HEK293 (cell line): ENCODE measurements at regions not wholly inside any gene's neighbourhood (a gene's known extent, or its start where the extent isn't known, plus 50 kb on each side); places are given as distances from the start of the nearest gene placed in this dataset.

Source experiments
- CTCF ChIA-PET: fragments of 350-600 bp; formaldehyde crosslinking; extraction: SDS; loops from one replicate; lab custom pipeline; 2021; ENCODE audit warnings: antibody characterized with exemption; lab: Yijun Ruan, JAX
- POLR2A ChIA-PET: fragments of 300-600 bp; formaldehyde crosslinking; extraction: SDS; loops from one replicate; lab custom pipeline; 2020; ENCODE audit warnings: antibody characterized with exemption, inconsistent platforms; lab: Yijun Ruan, JAX
- H3K27ac ChIP-seq: fragments of 200-500 bp; sonication (Bioruptor generic); 2 replicates; pipeline ENCODE4 v1.5.1; 2014; ENCODE audit warnings: low read depth, low read length, control low read depth, inconsistent platforms; ENCODE audit errors: extremely low read depth
- H3K36me3 ChIP-seq, 2 experiments: fragments of 200-500 bp in 1 of 2; sonication (Bioruptor generic) in 1 of 2; 1 replicate in 1 of 2; 2 replicates in 1 of 2; pipeline ENCODE4 v1.5.1; 2014 to 2017; ENCODE audit warnings: inconsistent platforms in 2 of 2, low read length in 2 of 2; ENCODE audit not compliant: control insufficient read depth in 2 of 2, insufficient read depth in 1 of 2
- H3K4me1 ChIP-seq: fragments of 200-500 bp; sonication (Bioruptor generic); 2 replicates; pipeline ENCODE4 v1.5.1; 2014; ENCODE audit warnings: mild to moderate bottlenecking, low read length, inconsistent platforms; ENCODE audit not compliant: control insufficient read depth, insufficient read depth
- H3K4me3 ChIP-seq: 2 replicates; pipeline ENCODE4 v1.5.1; 2011; ENCODE audit warnings: low read depth, mild to moderate bottlenecking, control low read depth, low read length, moderate library complexity
- H3K9me3 ChIP-seq: fragments of 200-500 bp; sonication (Bioruptor generic); 2 replicates; pipeline ENCODE4 v1.5.1; 2014; ENCODE audit warnings: low read depth, low read length, inconsistent platforms; ENCODE audit not compliant: control insufficient read depth, insufficient read depth
- EGR2 ChIP-seq: fragments of 450-650 bp; formaldehyde crosslinking; IDR thresholded peaks from 2 replicates; pipeline ENCODE4 v1.5.1; 2016; ENCODE audit warnings: low read depth, missing biosample characterization, missing genetic modification characterization
- OSR2 ChIP-seq: fragments of 450-650 bp; formaldehyde crosslinking; IDR thresholded peaks from 2 replicates; pipeline ENCODE4 v1.5.1; 2016; ENCODE audit warnings: missing biosample characterization, missing genetic modification characterization
- OVOL3 ChIP-seq: fragments of 450-650 bp; formaldehyde crosslinking; IDR thresholded peaks from 2 replicates; pipeline ENCODE4 v1.5.1; 2016; ENCODE audit warnings: missing biosample characterization, missing genetic modification characterization
- PRDM1 ChIP-seq: fragments of 450-650 bp; formaldehyde crosslinking; IDR thresholded peaks from 2 replicates; pipeline ENCODE4; 2016; ENCODE audit warnings: missing biosample characterization, missing genetic modification characterization
- RBAK ChIP-seq: fragments of 450-650 bp; formaldehyde crosslinking; IDR thresholded peaks from 2 replicates; pipeline ENCODE4 v1.5.1; 2016; ENCODE audit warnings: missing biosample characterization, missing genetic modification characterization
- REPIN1 ChIP-seq: fragments of 450-650 bp; formaldehyde crosslinking; IDR thresholded peaks from 2 replicates; pipeline ENCODE4 v1.5.1; 2017; ENCODE audit warnings: missing biosample characterization, missing genetic modification characterization, low read depth
- TCF7L2 ChIP-seq: IDR thresholded peaks from 2 replicates; pipeline ENCODE4 v1.6.1; 2011; ENCODE audit warnings: low read depth, mild to moderate bottlenecking, inconsistent platforms, low read length, moderate library complexity, borderline replicate concordance
- ZBTB7A ChIP-seq: fragments of 450-650 bp; formaldehyde crosslinking; IDR thresholded peaks from 2 replicates; pipeline ENCODE4 v1.5.1; 2016; ENCODE audit warnings: low read depth, missing biosample characterization, missing genetic modification characterization
- ZEB2 ChIP-seq: fragments of 450-650 bp; formaldehyde crosslinking; IDR thresholded peaks from 2 replicates; pipeline ENCODE4 v1.5.1; 2016; ENCODE audit warnings: missing biosample characterization, missing genetic modification characterization
- ZNF140 ChIP-seq: fragments of 450-650 bp; formaldehyde crosslinking; IDR thresholded peaks from 2 replicates; pipeline ENCODE4 v1.5.1; 2016; ENCODE audit warnings: missing biosample characterization, missing genetic modification characterization
- ZNF175 ChIP-seq: fragments of 450-650 bp; formaldehyde crosslinking; IDR thresholded peaks from 2 replicates; pipeline ENCODE4 v1.5.1; 2016; ENCODE audit warnings: missing biosample characterization, missing genetic modification characterization
- ZNF18 ChIP-seq: fragments of 450-650 bp; formaldehyde crosslinking; IDR thresholded peaks from 2 replicates; pipeline ENCODE4 v1.5.1; 2016; ENCODE audit warnings: missing biosample characterization, missing genetic modification characterization
- ZNF23 ChIP-seq: fragments of 450-650 bp; formaldehyde crosslinking; IDR thresholded peaks from 2 replicates; pipeline ENCODE4 v1.5.1; 2016; ENCODE audit warnings: missing biosample characterization, missing genetic modification characterization, borderline replicate concordance
- ZNF248 ChIP-seq: fragments of 450-650 bp; formaldehyde crosslinking; IDR thresholded peaks from 2 replicates; pipeline ENCODE4 v1.5.1; 2017; ENCODE audit warnings: missing biosample characterization, missing genetic modification characterization
- ZNF274 ChIP-seq, 2 experiments: fragments of 200-500 bp in 1 of 2; fragments of 450-650 bp in 1 of 2; sonication (Bioruptor generic) in 1 of 2; formaldehyde crosslinking in 1 of 2; IDR thresholded peaks; 2 replicates each; pipeline versions ENCODE4 v1.5.1 to v1.6.1; 2014 to 2016; ENCODE audit warnings: borderline replicate concordance in 1 of 2, inconsistent platforms in 1 of 2, low read length in 1 of 2, missing biosample characterization in 1 of 2, missing genetic modification characterization in 1 of 2
- ZNF530 ChIP-seq: fragments of 450-650 bp; formaldehyde crosslinking; IDR thresholded peaks from 2 replicates; pipeline ENCODE4 v1.5.1; 2016; ENCODE audit warnings: low read depth, missing biosample characterization, missing genetic modification characterization
- ZNF585B ChIP-seq: fragments of 450-650 bp; formaldehyde crosslinking; IDR thresholded peaks from 2 replicates; pipeline ENCODE4 v1.5.1; 2016; ENCODE audit warnings: missing biosample characterization, missing genetic modification characterization
- TF ChIP-seq, protein P1 (sequence below): fragments of 450-650 bp; formaldehyde crosslinking; IDR thresholded peaks from 2 replicates; pipeline ENCODE4 v1.5.1; 2016; ENCODE audit warnings: missing biosample characterization, missing genetic modification characterization
- TF ChIP-seq, protein P2 (sequence below): fragments of 450-650 bp; formaldehyde crosslinking; conservative IDR thresholded peaks from 2 replicates; pipeline ENCODE4 v1.5.1; 2016; ENCODE audit warnings: low read depth, missing biosample characterization, missing genetic modification characterization
- TF ChIP-seq, protein P3 (sequence below): fragments of 450-650 bp; formaldehyde crosslinking; IDR thresholded peaks from 2 replicates; pipeline ENCODE4 v1.5.1; 2016; ENCODE audit warnings: missing biosample characterization, missing genetic modification characterization, low read depth

- no peaks in the 10 kb centered on the region for H3K4me1 ChIP-seq
These were observed 50.8 kb upstream of the MBNL3 start for GRCh38 chrX:132539611-132540010.

More at GRCh38 chrX:132539611-132540010, 50.8 kb upstream of the MBNL3 start:
- TF ChIP-seq ZEB2 (tag by site-specific recombination) (no peak), OSR2 (tag by site-specific recombination) (no peak), ZNF140 (no peak), EGR2 (tag by site-specific recombination) (no peak), ZNF175 (no peak), ZNF23 (no peak), ZNF274 (IDR thresholded peaks at IDR 0.05; ENCODE audit: low read length) (no peak), ZNF274 (tag by site-specific recombination; IDR thresholded peaks at IDR 0.05; ENCODE audit: borderline replicate concordance) (no peak), ZNF248 (no peak), OVOL3 (tag by site-specific recombination) (no peak), REPIN1 (tag by site-specific recombination) (no peak), ZNF585B (tag by site-specific recombination) (no peak), RBAK (tag by site-specific recombination) (no peak), ZNF530 (tag by site-specific recombination) (no peak), ZNF18 (tag by site-specific recombination) (no peak), TCF7L2 (no peak), ZBTB7A (no peak), PRDM1 (tag by site-specific recombination) (no peak)
- TF ChIP-seq, protein P1, sequence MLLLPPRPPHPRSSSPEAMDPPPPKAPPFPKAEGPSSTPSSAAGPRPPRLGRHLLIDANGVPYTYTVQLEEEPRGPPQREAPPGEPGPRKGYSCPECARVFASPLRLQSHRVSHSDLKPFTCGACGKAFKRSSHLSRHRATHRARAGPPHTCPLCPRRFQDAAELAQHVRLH (tag by site-specific recombination): no peak
- TF ChIP-seq, protein P2, sequence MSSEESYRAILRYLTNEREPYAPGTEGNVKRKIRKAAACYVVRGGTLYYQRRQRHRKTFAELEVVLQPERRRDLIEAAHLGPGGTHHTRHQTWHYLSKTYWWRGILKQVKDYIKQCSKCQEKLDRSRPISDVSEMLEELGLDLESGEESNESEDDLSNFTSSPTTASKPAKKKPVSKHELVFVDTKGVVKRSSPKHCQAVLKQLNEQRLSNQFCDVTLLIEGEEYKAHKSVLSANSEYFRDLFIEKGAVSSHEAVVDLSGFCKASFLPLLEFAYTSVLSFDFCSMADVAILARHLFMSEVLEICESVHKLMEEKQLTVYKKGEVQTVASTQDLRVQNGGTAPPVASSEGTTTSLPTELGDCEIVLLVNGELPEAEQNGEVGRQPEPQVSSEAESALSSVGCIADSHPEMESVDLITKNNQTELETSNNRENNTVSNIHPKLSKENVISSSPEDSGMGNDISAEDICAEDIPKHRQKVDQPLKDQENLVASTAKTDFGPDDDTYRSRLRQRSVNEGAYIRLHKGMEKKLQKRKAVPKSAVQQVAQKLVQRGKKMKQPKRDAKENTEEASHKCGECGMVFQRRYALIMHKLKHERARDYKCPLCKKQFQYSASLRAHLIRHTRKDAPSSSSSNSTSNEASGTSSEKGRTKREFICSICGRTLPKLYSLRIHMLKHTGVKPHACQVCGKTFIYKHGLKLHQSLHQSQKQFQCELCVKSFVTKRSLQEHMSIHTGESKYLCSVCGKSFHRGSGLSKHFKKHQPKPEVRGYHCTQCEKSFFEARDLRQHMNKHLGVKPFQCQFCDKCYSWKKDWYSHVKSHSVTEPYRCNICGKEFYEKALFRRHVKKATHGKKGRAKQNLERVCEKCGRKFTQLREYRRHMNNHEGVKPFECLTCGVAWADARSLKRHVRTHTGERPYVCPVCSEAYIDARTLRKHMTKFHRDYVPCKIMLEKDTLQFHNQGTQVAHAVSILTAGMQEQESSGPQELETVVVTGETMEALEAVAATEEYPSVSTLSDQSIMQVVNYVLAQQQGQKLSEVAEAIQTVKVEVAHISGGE (tag by site-specific recombination): no peak
- TF ChIP-seq, protein P3, sequence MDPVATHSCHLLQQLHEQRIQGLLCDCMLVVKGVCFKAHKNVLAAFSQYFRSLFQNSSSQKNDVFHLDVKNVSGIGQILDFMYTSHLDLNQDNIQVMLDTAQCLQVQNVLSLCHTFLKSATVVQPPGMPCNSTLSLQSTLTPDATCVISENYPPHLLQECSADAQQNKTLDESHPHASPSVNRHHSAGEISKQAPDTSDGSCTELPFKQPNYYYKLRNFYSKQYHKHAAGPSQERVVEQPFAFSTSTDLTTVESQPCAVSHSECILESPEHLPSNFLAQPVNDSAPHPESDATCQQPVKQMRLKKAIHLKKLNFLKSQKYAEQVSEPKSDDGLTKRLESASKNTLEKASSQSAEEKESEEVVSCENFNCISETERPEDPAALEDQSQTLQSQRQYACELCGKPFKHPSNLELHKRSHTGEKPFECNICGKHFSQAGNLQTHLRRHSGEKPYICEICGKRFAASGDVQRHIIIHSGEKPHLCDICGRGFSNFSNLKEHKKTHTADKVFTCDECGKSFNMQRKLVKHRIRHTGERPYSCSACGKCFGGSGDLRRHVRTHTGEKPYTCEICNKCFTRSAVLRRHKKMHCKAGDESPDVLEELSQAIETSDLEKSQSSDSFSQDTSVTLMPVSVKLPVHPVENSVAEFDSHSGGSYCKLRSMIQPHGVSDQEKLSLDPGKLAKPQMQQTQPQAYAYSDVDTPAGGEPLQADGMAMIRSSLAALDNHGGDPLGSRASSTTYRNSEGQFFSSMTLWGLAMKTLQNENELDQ: no peak
- TF ChIP-seq, all 188 proteins: peak for 0
- H3K27ac ChIP-seq: no peak overlapping the region
- POLR2A ChIA-PET: no interaction called here
- H3K9me3 ChIP-seq: no peaks in the 10 kb centered on the region
- no peak overlapping the region for H3K4me3 ChIP-seq
- CTCF ChIA-PET: interaction anchor here (0.6 to 1.6 kb wide), 2 partner anchors 12 to 1111 kb away, joined by 3 to 4 read pairs; no protein-coding TSS in a partner anchor
- H3K36me3 ChIP-seq: no peaks in the 10 kb centered on the region
